Mesendoderm (in vitro differentiated cells): ENCODE measurements at regions not wholly inside any gene's neighbourhood (a gene's known extent, or its start where the extent isn't known, plus 50 kb on each side); places are given as distances from the start of the nearest gene placed in this dataset.

ENCODE experiments used
- DNase-seq: peaks from one replicate; pipeline ENCODE4 v3.0.0; 2013
- H2AK5ac ChIP-seq: 2 replicates; pipeline ENCODE4 v1.6.1; 2013; ENCODE audit warnings: low read length, inconsistent platforms
- H2BK120ac ChIP-seq: 2 replicates; pipeline ENCODE4 v1.6.1; 2013; ENCODE audit warnings: low read depth, mild to moderate bottlenecking, low read length, moderate library complexity, mixed read lengths
- H2BK15ac ChIP-seq: replicated peaks from 2 replicates; pipeline ENCODE4 v1.6.1; 2013; ENCODE audit warnings: low read depth, mild to moderate bottlenecking, moderate library complexity
- H2BK5ac ChIP-seq: 2 replicates; pipeline ENCODE4 v1.6.1; 2013; ENCODE audit warnings: low read length, inconsistent platforms
- H3K18ac ChIP-seq: 2 replicates; pipeline ENCODE4 v1.6.1; 2013; ENCODE audit warnings: mild to moderate bottlenecking, low read length, mixed read lengths
- H3K23ac ChIP-seq: one replicate; pipeline ENCODE4 v1.6.1; 2013; ENCODE audit warnings: low read length
- H3K27ac ChIP-seq: 2 replicates; pipeline ENCODE4 v1.5.1; 2013; ENCODE audit warnings: low read depth, mild to moderate bottlenecking, inconsistent platforms, low read length, moderate library complexity
- H3K27me3 ChIP-seq: 2 replicates; pipeline ENCODE4 v1.6.1; 2013; ENCODE audit warnings: low read length, control low read depth, mild to moderate bottlenecking, inconsistent platforms; ENCODE audit not compliant: insufficient read depth, poor library complexity
- H3K36me3 ChIP-seq: 2 replicates; pipeline ENCODE4 v1.6.1; 2013; ENCODE audit warnings: low read length, inconsistent platforms; ENCODE audit not compliant: control insufficient read depth, insufficient read depth
- H3K4ac ChIP-seq: one replicate; pipeline ENCODE4 v1.6.1; 2013; ENCODE audit warnings: low read depth, mild to moderate bottlenecking, low read length, moderate library complexity
- H3K4me1 ChIP-seq: 2 replicates; pipeline ENCODE4 v1.6.1; 2013; ENCODE audit warnings: low read depth, low read length, inconsistent platforms; ENCODE audit not compliant: control insufficient read depth
- H3K4me2 ChIP-seq: 2 replicates; pipeline ENCODE4 v1.6.1; 2013; ENCODE audit warnings: low read length
- H3K4me3 ChIP-seq: 2 replicates; pipeline ENCODE4 v1.5.1; 2013; ENCODE audit warnings: mild to moderate bottlenecking, low read length
- H3K56ac ChIP-seq: one replicate; pipeline ENCODE4 v1.6.1; 2013; ENCODE audit warnings: low read length
- H3K79me1 ChIP-seq: 2 replicates; pipeline ENCODE4 v1.6.1; 2013; ENCODE audit warnings: low read length, inconsistent platforms
- H3K79me2 ChIP-seq: 2 replicates; pipeline ENCODE4 v1.6.1; 2013; ENCODE audit warnings: mild to moderate bottlenecking, low read length; ENCODE audit not compliant: control insufficient read depth, insufficient read depth
- H3K9ac ChIP-seq: 2 replicates; pipeline ENCODE4 v1.6.1; 2013; ENCODE audit warnings: low read length, inconsistent platforms
- H4K5ac ChIP-seq: one replicate; pipeline ENCODE4 v1.6.1; 2013; ENCODE audit warnings: low read length
- H4K8ac ChIP-seq: one replicate; pipeline ENCODE4 v1.6.1; 2013; ENCODE audit warnings: low read depth, mild to moderate bottlenecking, control low read depth, low read length, moderate library complexity
- WGBS: extraction: QIAGEN DNeasy Blood & Tissue Kit; methylation state at CpG from one replicate; pipeline ENCODE4 v1.1.7; 2013; ENCODE audit warnings: low lambda C conversion rate, missing lambda C conversion rate; ENCODE audit not compliant: insufficient coverage; ENCODE audit errors: extremely low coverage; 5-methylcytosine and 5-hydroxymethylcytosine counted together

- Histone ChIP-seq H3K4me1 (no peaks in the 10 kb centered on the region), H2AK5ac (no peak overlapping the region), H3K79me2 (no peaks in the 10 kb centered on the region), H3K4me3 (no peak overlapping the region), H3K23ac (no peak overlapping the region), H3K56ac (no peak overlapping the region), H3K4ac (no peak overlapping the region), H3K36me3 (no peaks in the 10 kb centered on the region), H2BK15ac (no peak overlapping the region), H3K27ac (no peak overlapping the region), H2BK120ac (no peak overlapping the region), H4K8ac (no peak overlapping the region), H2BK5ac (no peak overlapping the region), H3K27me3 (no peaks in the 10 kb centered on the region), H3K79me1 (no peaks in the 10 kb centered on the region), H3K18ac (no peak overlapping the region), H3K9ac (no peak overlapping the region), H4K5ac (no peak overlapping the region), H3K4me2 (no peak overlapping the region)
- no CpG with 5 or more reads among the region's 4 CpGs for WGBS
- DNase-seq, result no peak
These were observed 602.6 kb downstream of the MTRR start for GRCh38 chr5:8471581-8471980.

GRCh38 chr5:8473016-8473415, 604.1 kb downstream of the MTRR start:
- Histone ChIP-seq H2BK120ac (no peak overlapping the region), H3K27ac (no peak overlapping the region), H4K5ac (no peak overlapping the region), H3K79me1 (no peaks in the 10 kb centered on the region), H3K9ac (no peak overlapping the region), H3K18ac (no peak overlapping the region), H2AK5ac (no peak overlapping the region), H2BK5ac (no peak overlapping the region), H3K4me2 (no peak overlapping the region), H3K23ac (no peak overlapping the region), H3K36me3 (no peaks in the 10 kb centered on the region), H3K4me1 (no peaks in the 10 kb centered on the region), H3K27me3 (no peaks in the 10 kb centered on the region), H2BK15ac (no peak overlapping the region), H3K4me3 (no peak overlapping the region), H3K56ac (no peak overlapping the region), H4K8ac (no peak overlapping the region), H3K79me2 (no peaks in the 10 kb centered on the region), H3K4ac (no peak overlapping the region)
- no CpG with 5 or more reads among the region's 3 CpGs for WGBS
- DNase-seq, result no peak

- Histone ChIP-seq H3K4me2 (no peak overlapping the region), H3K4me1 (no peaks in the 10 kb centered on the region), H3K36me3 (no peaks in the 10 kb centered on the region), H3K56ac (no peak overlapping the region), H3K79me2 (no peaks in the 10 kb centered on the region), H3K18ac (no peak overlapping the region), H2BK120ac (no peak overlapping the region), H4K8ac (no peak overlapping the region), H3K9ac (no peak overlapping the region), H2BK15ac (no peak overlapping the region), H3K4ac (no peak overlapping the region), H2AK5ac (no peak overlapping the region), H3K4me3 (no peak overlapping the region), H3K27ac (no peak overlapping the region), H2BK5ac (no peak overlapping the region), H3K79me1 (no peaks in the 10 kb centered on the region), H3K27me3 (no peaks in the 10 kb centered on the region), H3K23ac (no peak overlapping the region), H4K5ac (no peak overlapping the region)
- WGBS, result no CpG with 5 or more reads among the region's 6 CpGs
- DNase-seq, result peak; percentile 85
These were observed 605.0 kb downstream of the MTRR start for GRCh38 chr5:8473827-8474568.

- H2BK15ac ChIP-seq, result no peak overlapping the region
- no peak overlapping the region for H2AK5ac ChIP-seq
- H3K56ac ChIP-seq, result no peak overlapping the region
- no peaks in the 10 kb centered on the region for H3K36me3 ChIP-seq
- no peak overlapping the region for H4K5ac ChIP-seq
- H3K18ac ChIP-seq, result no peak overlapping the region
- H4K8ac ChIP-seq, result no peak overlapping the region
- H3K27me3 ChIP-seq, result no peaks in the 10 kb centered on the region
- no peaks in the 10 kb centered on the region for H3K79me1 ChIP-seq
- no peak overlapping the region for H2BK120ac ChIP-seq
- H3K27ac ChIP-seq, result no peak overlapping the region
- WGBS, result no CpG with 5 or more reads among the region's 1 CpG
- no peak overlapping the region for H2BK5ac ChIP-seq
- H3K23ac ChIP-seq, result no peak overlapping the region
- H3K79me2 ChIP-seq, result no peaks in the 10 kb centered on the region
- DNase-seq, result no peak
- H3K4me2 ChIP-seq, result no peak overlapping the region
- H3K4me1 ChIP-seq, result no peaks in the 10 kb centered on the region
- no peak overlapping the region for H3K9ac ChIP-seq
- H3K4ac ChIP-seq, result no peak overlapping the region
- H3K4me3 ChIP-seq, result no peak overlapping the region
These were observed 605.6 kb downstream of the MTRR start for GRCh38 chr5:8474569-8474930.

GRCh38 chr5:8478326-8478725, 609.4 kb downstream of the MTRR start:
- Histone ChIP-seq H4K8ac (no peak overlapping the region), H3K18ac (no peak overlapping the region), H4K5ac (no peak overlapping the region), H3K79me2 (no peaks in the 10 kb centered on the region), H3K27me3 (no peaks in the 10 kb centered on the region), H2BK15ac (no peak overlapping the region), H3K4me1 (no peaks in the 10 kb centered on the region), H3K9ac (no peak overlapping the region), H2BK5ac (no peak overlapping the region), H3K56ac (no peak overlapping the region), H3K4me3 (no peak overlapping the region), H3K4me2 (no peak overlapping the region), H2BK120ac (no peak overlapping the region), H3K27ac (no peak overlapping the region), H3K4ac (no peak overlapping the region), H3K36me3 (no peaks in the 10 kb centered on the region), H3K79me1 (no peaks in the 10 kb centered on the region), H2AK5ac (no peak overlapping the region), H3K23ac (no peak overlapping the region)
- WGBS, result no CpG with 5 or more reads among the region's 2 CpGs
- no peak for DNase-seq

GRCh38 chr5:8481007-8481406, 612.1 kb downstream of the MTRR start:
- H2AK5ac ChIP-seq, result no peak overlapping the region
- H3K4me1 ChIP-seq, result no peaks in the 10 kb centered on the region
- no peak overlapping the region for H3K56ac ChIP-seq
- H3K4me2 ChIP-seq, result no peak overlapping the region
- no peak overlapping the region for H3K4me3 ChIP-seq
- H2BK5ac ChIP-seq, result no peak overlapping the region
- no peak overlapping the region for H3K27ac ChIP-seq
- no peaks in the 10 kb centered on the region for H3K79me2 ChIP-seq
- no peaks in the 10 kb centered on the region for H3K27me3 ChIP-seq
- H3K79me1 ChIP-seq, result no peaks in the 10 kb centered on the region
- H2BK15ac ChIP-seq, result no peak overlapping the region
- H3K9ac ChIP-seq, result no peak overlapping the region
- no peak overlapping the region for H3K4ac ChIP-seq
- no peak overlapping the region for H3K18ac ChIP-seq
- H2BK120ac ChIP-seq, result no peak overlapping the region
- no peak overlapping the region for H4K5ac ChIP-seq
- WGBS, result no CpG with 5 or more reads among the region's 2 CpGs
- no peaks in the 10 kb centered on the region for H3K36me3 ChIP-seq
- no peak for DNase-seq
- no peak overlapping the region for H3K23ac ChIP-seq
- no peak overlapping the region for H4K8ac ChIP-seq
